Adipose tissue (tissue), 3 donors: ENCODE measurements at regions not wholly inside any gene's neighbourhood (a gene's known extent, or its start where the extent isn't known, plus 50 kb on each side); places are given as distances from the start of the nearest gene placed in this dataset.

Experiments used
- H3K27ac ChIP-seq: one replicate; pipeline ENCODE4 v1.5.1; 2013; ENCODE audit warnings: low read depth, low read length
- WGBS, 3 donors: extraction: QIAGEN DNeasy Blood & Tissue Kit; methylation state at CpG; one replicate each; pipeline ENCODE4 v1.1.7; 2013; 5-methylcytosine and 5-hydroxymethylcytosine counted together
- donor health status: healthy with polysubstance abuse.
- donor health status: Bipolar disorder and iron deficiency.
- donor health status: healthy.

DNA sequence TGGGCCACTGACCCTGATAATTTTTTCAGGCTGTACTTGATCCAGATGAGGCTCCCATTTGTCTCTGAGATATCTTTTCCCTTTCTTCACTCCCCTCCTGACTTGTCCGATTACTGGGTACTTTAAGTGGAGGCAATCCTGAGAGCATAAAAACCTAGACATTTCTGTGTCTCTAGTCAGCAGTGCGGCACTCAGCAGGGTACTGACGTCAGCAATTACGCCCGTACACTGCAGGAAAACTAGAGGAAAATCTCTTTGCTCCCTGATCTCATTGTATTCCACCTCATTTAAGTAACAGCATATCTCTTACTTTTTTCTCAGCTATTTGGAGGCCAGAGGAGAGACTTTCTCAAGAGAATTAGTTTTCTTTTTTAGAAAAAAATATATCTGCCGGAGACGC is 315.5 kb upstream of the OR4E1 start:
- 71 to 78% (median 77%) methylated on average over 7 of the region's 7 CpGs for WGBS, 3 donors
- no peak overlapping the region for H3K27ac ChIP-seq

DNA sequence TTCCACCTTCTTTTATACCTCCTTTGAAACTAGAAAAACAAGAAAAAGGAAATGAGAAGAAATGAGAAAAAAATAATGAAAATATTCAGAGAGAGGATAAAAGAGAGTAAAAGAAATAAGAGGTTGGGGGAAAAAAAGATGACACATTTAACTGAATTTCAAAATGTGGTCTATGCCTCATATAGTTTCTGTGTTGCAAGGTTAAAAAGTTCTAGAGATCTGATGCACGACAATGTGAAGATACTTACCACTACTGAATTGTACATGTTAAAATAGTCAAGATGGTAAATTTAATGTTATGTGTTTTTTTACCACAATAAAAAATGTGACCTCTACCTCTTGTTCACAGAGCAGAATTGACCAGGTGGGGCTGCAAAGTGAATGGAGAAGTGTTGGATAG is 314.8 kb upstream of the OR4E1 start:
- 71 to 94% (median 88%) methylated on average over 1 of the region's 1 CpG for WGBS, 3 donors
- H3K27ac ChIP-seq, result no peak overlapping the region

DNA sequence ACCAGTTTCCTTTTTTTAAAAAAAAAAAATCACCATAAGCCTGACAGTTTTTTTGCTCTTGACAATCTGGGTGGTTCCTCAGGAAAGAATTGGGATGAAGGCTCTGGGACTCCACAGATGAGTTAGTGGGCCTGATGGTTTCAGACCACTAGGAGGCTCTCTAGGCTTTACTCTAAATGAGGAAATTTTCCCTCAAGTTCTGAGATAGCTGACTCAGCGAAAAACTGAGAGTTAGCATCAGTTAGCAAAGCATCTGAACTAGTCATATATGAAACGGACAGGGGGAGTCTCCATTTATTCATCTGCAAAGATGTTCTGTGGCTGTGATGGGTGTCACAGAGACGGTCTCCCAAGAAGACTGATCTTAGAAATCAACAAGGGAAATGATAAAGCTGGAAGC is 314.3 kb upstream of the OR4E1 start:
- 18 to 28% (median 24%) methylated on average over 3 of the region's 3 CpGs for WGBS, 3 donors
- H3K27ac ChIP-seq, result no peak overlapping the region

DNA sequence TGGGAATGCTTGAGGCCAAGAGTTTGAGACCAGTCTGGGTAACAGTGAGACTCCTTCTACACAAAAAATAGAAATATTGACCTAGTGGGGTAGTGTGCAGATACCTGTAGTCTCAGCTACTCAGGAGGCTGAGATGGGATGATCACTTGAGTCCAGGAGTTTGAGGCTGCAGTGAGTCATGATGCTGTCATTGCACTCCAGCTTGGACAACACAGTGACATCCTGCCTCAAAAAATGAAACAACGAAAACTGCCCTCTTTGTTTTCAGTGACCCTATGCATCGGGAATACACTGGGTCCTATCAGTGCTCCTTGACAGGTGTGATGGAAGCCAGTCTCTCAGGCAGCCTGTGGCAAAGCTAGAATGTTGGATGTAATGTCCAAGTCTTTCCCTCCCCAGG is 311.5 kb upstream of the OR4E1 start:
- H3K27ac ChIP-seq, result no peak overlapping the region
- 34 to 65% (median 55%) methylated on average over 2 of the region's 2 CpGs for WGBS, 3 donors

DNA sequence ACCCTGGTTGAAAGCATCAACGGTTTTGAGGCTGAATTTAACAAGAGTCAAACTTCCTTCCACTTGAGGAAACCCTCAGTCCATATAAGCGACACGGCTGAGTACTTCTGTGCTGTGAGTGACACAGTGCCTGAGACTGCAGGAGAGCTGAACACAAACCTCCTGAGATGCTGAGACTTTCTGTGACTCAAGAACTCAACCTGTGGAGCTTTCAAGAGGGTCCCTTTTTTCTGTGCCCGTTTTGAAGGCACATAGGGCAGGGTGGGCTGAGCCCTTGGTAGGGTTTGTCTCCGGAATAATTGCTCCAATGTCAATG is 305.3 kb upstream of the OR4E1 start:
- no peak overlapping the region for H3K27ac ChIP-seq
- WGBS, 3 donors, result 59 to 72% (median 71%) methylated on average over 5 of the region's 5 CpGs

DNA sequence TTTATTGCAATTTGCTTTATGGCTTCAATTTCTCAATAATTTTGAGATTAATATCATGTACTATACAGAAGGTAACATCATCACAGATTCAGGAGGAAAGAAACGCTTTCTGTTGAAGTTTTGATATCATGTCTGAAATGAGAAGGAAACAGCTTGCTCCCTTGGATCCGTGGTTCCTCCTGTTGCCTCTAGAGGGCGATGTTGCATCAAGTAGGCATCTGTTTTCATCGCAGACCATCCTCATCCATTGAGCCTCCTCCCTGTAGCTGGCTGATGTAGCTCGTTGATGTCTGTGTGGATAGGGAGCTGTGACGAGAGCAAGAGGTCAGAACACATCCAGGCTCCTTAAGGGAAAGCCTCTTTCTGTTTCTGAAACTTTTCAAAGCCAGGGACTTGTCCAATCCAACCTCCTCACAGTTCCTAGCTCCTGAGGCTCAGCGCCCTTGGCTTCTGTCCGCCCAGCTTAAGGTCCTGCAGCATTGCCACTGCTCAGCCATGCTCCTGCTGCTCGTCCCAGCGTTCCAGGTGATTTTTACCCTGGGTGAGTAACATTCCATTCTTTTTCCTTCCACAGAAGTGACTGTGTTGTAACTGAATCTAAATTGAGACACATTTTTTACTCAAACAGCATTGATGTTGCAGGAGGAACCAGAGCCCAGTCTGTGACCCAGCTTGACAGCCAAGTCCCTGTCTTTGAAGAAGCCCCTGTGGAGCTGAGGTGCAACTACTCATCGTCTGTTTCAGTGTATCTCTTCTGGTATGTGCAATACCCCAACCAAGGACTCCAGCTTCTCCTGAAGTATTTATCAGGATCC is 304.8 kb upstream of the OR4E1 start:
- 33 to 44% (median 35%) methylated on average over 11 of the region's 11 CpGs for WGBS, 3 donors
- H3K27ac ChIP-seq, result no peak overlapping the region

DNA sequence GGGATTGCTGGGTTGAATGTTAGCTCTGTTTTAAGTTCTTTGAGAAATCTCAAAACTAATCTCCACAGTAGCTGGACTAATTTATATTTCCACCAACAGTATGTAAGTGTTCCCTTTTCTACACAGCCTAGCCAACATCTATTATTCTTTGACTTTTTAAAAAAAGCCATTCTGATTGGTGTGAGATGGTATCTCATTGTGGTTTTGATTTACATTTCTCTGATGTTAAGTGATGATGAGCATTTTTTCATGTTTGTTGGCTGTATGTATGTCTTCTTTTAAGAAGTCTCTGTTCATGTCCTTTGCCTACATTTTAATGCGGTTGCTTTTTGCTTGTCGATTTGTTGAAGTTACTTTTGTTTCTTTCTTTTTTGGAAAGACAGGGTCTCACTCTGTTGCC is 301.1 kb upstream of the OR4E1 start:
- 80 to 93% (median 83%) methylated on average over 2 of the region's 2 CpGs for WGBS, 3 donors
- no peak overlapping the region for H3K27ac ChIP-seq

DNA sequence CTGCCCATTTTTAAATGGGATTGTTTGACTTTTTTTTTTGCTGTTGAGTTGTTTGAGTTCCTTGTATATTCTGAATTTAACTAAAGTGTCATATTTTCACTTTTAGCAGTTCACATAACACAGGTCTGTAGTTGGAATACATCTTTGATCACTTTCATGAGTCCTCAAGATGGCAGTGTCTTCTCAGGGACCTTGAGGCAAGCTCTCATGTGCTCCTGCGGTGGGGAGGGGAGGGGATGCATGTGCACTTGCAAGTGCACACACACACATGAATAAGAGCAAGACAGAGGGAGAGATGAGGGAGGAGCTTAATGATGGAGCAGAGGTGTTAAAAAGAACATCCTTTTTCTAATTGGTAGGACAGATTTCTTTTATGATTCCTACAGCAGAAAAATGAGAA is 291.4 kb upstream of the OR4E1 start:
- no peak overlapping the region for H3K27ac ChIP-seq
- WGBS, 3 donors, result 62 to 91% (median 80%) methylated on average over 1 of the region's 1 CpG

DNA sequence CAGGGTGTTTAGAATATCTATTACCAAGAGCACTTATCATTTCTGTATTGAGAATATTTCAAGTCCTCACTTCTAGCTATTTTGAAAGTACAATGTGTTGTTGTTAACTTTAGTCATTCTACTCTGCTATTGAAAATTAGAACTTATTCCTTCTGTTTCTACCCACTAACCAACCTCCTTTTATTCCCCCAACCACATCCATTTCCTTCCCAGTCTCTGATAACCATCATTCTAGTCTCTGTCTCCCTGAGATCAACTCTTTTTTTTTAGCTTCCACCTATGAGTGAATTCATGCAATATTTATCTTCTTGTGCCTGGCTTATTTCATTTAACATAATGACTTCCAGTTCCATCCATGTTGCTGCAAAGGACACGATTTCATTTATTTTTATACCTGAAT is 290.6 kb upstream of the OR4E1 start:
- 43 to 58% (median 53%) methylated on average over 1 of the region's 1 CpG for WGBS, 3 donors
- H3K27ac ChIP-seq, result no peak overlapping the region

DNA sequence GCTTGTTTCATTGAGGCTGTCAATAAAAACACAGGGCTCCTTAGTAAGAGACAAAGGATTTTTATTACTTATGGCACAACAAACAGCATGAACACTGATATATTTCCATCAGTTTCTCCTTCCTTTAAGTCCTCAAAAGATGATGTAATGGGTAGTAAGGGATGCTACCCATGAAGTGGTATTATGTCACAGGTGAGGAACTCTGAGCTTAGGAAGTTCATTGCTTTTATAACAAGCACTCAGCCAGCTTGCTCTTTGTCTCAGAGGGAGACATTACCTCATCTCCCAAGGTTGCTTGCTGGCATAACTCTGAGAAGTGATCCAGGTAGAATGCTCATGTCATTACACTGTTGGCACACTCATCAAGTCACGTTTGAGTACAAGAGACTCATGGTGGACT is 287.0 kb upstream of the OR4E1 start:
- WGBS, 3 donors, result 47 to 68% (median 61%) methylated on average over 1 of the region's 1 CpG
- no peak overlapping the region for H3K27ac ChIP-seq

DNA sequence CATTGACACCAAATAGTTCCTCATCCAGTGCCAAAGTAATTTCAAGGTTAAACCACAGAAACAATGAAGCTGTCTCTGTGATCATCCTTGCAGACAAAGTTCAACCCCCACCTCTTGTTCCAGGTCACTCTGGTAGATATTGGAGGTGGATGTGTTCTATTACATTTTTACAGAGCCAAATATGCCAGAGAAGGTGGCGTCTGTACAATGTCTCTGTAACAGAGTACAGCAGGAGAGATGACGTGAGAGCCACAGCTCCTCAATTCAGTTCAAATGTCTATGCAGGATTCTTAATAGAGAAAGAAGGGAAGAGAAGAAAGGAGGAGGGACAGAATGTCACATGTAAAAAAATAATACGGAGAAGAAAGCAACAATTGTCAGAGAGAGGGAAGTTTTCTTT is 268.3 kb upstream of the OR4E1 start:
- 54 to 64% (median 63%) methylated on average over 3 of the region's 3 CpGs for WGBS, 3 donors

DNA sequence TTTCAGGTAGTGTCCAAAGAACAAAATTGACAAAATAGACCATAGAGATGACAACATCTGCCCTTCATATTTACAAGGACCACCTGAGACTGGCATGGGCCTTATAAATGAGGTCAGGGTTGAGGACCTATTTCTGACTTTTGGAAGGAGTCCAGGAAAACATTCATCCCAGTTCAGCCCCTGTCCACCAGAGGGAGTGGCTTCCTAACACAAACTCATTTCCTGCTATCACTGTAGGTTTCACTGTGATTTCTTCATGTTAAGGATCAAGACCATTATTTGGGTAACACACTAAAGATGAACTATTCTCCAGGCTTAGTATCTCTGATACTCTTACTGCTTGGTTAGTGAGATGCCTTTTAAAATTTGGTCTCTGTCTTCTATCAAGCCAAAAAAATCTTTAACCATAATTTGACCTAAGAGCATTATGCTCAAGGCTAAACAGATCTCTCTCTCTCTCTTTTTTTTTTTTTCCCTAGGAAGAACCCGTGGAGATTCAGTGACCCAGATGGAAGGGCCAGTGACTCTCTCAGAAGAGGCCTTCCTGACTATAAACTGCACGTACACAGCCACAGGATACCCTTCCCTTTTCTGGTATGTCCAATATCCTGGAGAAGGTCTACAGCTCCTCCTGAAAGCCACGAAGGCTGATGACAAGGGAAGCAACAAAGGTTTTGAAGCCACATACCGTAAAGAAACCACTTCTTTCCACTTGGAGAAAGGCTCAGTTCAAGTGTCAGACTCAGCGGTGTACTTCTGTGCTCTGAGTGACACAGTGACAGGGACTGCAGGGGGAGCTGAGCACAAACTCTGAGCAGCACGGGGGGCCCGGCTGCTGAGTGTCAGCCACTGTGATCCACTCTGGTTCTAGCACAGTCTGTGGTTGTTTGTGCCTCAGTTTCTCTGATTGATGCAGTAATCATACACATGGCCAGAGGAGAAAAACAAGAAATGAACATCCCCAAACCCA is 267.6 kb upstream of the OR4E1 start:
- H3K27ac ChIP-seq, result no peak overlapping the region
- 47 to 54% (median 49%) methylated on average over 7 of the region's 7 CpGs for WGBS, 3 donors

More for the DNA sequence above, 268.3 kb upstream of the OR4E1 start:
- H3K27ac ChIP-seq, result no peak overlapping the region

DNA sequence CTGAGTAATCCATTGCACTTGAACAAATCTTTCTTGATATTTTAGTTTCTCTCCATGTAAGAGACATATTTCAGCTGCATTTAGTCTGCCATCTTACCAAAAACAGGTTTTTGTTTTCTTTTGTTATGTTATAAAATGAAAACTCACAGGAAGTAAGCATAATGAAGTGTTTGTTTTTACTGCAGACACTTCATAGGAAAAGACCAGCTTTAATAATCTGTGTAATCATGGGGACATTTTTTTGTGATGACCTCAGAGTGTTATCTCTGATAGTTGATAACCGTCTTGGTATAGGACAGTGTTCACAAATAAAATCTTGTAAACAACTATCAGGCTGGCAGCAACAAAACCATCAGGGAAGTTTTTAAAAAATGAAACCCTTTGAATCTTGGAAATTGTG is 266.2 kb upstream of the OR4E1 start:
- WGBS, 3 donors, result 48 to 65% (median 58%) methylated on average over 1 of the region's 1 CpG
- H3K27ac ChIP-seq, result no peak overlapping the region

DNA sequence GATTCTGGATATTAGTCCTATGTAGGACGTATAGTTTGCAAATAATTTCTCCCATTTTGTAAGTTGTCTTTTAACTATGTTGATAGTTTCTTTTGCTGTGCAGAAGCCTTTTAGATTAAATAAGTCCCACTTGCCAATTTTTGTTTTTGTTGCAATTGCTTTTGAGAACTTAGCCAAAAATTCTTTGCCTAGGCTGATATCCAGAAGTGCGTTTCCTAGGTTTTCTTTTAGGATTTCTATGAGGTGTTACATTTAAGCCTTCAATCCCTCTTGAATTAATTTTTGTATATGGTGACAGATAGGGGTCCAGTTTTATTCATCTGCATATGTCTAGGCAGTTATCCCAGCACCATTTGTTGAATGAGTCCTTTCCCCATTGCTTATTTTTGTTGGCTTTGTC is 264.4 kb upstream of the OR4E1 start:
- H3K27ac ChIP-seq, result no peak overlapping the region
- 55 to 78% (median 62%) methylated on average over 2 of the region's 2 CpGs for WGBS, 3 donors

DNA sequence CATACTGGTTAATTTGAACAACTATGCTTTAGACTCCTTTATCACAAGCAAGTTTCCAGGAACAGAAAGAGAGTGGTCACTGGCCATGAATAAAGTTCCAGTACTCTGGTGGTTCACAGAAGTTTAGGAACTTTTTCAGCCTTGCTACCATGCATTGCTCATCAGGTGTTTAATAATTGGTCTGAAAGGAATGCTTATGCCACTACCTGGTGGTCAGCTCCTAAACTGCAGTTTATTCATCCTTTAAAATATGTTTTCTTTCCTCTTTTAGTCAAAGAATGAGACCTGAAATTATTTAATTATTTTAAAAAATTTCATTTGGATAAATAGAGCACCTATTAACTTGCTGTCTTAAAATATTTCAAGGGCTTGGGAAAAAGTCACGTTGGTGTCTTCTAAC is 260.1 kb upstream of the OR4E1 start:
- no peak overlapping the region for H3K27ac ChIP-seq
- WGBS, 3 donors, result 24 to 45% (median 39%) methylated on average over 1 of the region's 1 CpG

DNA sequence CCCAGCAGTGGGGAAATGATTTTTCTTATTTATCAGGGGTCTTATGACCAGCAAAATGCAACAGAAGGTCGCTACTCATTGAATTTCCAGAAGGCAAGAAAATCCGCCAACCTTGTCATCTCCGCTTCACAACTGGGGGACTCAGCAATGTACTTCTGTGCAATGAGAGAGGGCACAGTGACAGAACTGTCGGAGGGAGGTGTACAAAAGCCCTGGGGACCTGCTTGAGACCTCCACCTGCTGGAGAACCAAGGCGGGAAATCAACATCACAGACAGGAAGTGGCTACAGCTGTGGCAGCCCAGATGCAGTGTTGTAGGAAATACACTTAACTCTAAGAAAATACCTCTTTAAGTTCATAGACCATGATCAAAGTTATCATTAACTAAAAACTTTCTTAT is 250.9 kb upstream of the OR4E1 start:
- WGBS, 3 donors, result 45 to 57% (median 46%) methylated on average over 5 of the region's 5 CpGs
- H3K27ac ChIP-seq, result no peak overlapping the region

DNA sequence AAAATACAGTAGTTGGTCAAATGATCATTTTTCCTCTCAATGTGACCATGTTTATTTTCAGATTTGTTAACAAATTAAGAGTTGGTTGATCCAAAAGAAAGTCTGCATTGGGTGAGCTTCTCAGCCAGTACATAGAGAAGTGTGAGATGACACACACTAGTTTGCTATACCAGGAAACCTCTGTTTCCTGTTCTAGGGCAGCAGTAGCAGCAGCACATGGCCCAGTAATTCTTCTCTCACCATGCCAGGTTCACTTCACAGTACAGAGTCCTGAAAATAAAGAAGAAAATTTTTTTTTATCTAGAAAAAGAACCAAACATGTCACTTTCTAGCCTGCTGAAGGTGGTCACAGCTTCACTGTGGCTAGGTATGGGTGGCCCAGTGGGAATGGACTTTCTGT is 250.2 kb upstream of the OR4E1 start:
- no peak overlapping the region for H3K27ac ChIP-seq

DNA sequence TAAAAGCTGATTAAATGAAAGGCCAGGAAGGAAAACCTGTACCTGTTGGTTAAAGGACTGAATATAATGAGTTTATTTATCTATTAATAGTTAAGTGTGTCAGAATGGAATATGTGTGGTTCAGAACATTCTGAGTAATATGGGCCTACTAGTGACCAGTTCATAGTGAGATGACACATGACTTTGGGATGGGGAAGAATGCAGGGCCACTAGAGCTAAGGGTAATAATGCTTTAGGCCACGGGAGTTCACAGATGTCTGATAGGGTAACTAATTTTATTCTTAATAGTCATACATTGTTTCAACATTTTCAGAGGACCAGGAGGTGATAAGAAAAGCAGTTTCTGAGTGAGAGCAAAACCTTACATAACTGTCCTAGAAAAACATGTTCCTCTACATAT is 247.8 kb upstream of the OR4E1 start:
- 69 to 92% (median 79%) methylated on average over 1 of the region's 1 CpG for WGBS, 3 donors
- no peak overlapping the region for H3K27ac ChIP-seq

DNA sequence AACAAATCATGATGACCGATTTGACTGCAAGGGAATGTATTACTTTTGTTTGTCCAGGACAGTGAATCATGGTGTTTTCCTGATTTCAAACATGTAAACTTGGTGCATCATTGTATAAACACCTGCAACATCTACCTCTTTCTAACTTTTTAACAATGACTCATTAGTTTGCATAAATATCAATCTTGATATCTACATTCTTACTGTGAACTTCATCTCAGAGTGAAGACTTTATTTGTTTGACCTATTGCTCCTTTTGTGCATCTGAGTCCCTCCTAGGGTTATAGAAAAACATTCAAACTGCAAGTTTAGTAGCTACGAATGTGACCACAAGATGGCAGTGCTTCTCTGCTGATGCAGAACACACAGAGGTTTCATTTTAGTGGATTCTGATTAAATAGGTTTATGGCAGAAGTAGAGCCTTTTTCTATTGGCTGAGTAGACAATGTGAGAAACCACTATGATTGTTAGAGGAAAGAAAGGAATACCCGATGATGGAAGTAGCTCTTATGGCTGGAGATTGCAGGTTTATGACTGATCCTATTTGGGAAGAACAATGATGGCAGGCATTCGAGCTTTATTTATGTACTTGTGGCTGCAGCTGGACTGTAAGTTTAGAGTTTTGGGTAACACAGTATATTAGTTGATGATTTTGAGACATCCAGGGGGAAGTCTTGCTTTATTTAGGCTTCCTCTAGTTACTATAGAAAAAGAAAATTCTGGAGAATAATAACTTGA is 244.2 kb upstream of the OR4E1 start:
- 12 to 24% (median 18%) methylated on average over 4 of the region's 4 CpGs for WGBS, 3 donors
- no peak overlapping the region for H3K27ac ChIP-seq
